ENCODE measurements at regions not wholly inside any gene's neighbourhood (a gene's known extent, or its start where the extent isn't known, plus 50 kb on each side); places are given as distances from the start of the nearest gene placed in this dataset.

DNA sequence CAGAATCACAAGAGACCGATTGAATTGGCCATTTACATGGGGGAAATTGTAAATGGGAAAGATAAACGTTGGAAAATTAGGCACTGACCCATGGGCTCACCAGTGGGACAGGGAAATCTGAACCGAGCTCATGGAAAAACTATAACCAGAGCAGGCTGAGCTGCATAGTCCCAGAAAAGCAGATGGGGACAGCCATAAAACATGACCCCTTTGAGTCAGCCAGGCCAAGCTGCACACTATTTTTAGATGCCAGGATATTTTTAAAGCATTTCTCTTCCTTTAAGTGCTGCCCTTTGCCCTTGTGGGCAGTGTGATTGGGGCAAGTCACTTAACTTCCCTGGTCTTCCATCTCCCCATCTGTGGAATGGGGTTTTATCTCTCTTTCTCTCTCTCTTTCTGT, 184.1 kb downstream of the FOXD2 start:
- no peak for DNase-seq (ENCODE audit: low read depth)
- TF ChIP-seq, protein P1, sequence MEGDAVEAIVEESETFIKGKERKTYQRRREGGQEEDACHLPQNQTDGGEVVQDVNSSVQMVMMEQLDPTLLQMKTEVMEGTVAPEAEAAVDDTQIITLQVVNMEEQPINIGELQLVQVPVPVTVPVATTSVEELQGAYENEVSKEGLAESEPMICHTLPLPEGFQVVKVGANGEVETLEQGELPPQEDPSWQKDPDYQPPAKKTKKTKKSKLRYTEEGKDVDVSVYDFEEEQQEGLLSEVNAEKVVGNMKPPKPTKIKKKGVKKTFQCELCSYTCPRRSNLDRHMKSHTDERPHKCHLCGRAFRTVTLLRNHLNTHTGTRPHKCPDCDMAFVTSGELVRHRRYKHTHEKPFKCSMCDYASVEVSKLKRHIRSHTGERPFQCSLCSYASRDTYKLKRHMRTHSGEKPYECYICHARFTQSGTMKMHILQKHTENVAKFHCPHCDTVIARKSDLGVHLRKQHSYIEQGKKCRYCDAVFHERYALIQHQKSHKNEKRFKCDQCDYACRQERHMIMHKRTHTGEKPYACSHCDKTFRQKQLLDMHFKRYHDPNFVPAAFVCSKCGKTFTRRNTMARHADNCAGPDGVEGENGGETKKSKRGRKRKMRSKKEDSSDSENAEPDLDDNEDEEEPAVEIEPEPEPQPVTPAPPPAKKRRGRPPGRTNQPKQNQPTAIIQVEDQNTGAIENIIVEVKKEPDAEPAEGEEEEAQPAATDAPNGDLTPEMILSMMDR (IDR thresholded peaks at IDR 0.05; ENCODE audit: low read depth, low read length, missing control alignments): no peak
- no peak overlapping the region for H3K4me3 ChIP-seq (ENCODE audit: low read depth, low read length)

DNA sequence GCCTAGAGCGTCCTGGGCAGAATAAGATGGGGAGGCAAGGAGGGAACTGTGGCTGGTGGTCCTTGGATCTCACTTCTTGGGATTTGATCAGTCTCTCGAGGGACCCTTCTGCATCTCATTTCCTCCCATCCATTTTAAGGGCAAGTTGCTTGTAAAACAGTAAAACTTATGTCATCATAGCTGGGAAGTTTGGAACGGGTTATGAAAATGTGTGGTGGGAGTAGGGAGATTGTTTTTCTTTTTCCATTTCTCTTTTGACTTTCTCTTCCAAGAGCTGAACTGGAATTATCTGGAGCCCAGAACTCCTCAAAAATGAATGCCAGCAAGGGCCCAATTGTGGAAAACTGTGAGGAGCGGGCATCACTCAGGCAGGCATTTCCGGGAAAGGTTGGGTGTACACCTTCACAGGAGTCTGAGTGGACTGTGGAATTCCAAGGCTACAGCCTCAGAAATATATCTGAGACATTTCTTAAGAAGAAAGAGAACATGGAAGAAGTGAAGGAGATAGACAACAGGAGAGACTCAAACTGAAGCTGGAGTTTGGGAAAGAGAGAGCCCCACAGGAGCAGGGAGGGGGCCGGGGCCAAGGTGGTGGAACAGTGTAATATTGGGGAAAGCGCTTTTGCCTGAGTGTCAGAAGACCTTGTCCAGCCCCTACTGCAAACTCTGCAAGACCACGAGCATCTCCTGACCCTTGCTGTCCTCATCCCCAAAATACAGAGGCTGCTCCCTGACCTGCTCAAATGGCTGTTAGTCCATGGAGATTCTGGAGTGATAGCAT, 185.1 kb downstream of the FOXD2 start:
- no peak for DNase-seq (ENCODE audit: low read depth)
- TF ChIP-seq, protein P1 (IDR thresholded peaks at IDR 0.05; ENCODE audit: low read depth, low read length, missing control alignments): no peak
- H3K4me3 ChIP-seq (ENCODE audit: low read depth, low read length): no peak overlapping the region

DNA sequence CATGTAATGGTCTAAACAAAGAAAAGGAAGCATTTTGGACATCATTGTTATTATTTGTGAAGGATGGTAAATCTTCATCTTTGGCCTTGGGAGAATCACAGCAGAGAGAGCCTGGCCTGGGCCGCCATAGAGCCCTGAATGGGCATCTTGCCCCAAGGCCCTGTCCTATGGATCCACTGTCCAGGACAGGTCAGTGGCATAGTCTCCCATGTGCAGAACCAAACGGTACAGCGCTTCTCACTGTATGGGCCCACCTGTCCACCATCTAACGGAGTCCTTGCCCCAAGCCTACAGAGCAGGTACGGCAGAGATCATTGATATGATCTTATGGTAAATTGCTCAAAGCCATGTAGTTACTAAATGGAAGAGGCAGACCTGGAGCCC, 185.7 kb downstream of the FOXD2 start:
- H3K4me3 ChIP-seq (ENCODE audit: low read depth, low read length): no peak overlapping the region
- TF ChIP-seq, protein P1 (IDR thresholded peaks at IDR 0.05; ENCODE audit: low read depth, low read length, missing control alignments): no peak
- no peak for DNase-seq (ENCODE audit: low read depth)

DNA sequence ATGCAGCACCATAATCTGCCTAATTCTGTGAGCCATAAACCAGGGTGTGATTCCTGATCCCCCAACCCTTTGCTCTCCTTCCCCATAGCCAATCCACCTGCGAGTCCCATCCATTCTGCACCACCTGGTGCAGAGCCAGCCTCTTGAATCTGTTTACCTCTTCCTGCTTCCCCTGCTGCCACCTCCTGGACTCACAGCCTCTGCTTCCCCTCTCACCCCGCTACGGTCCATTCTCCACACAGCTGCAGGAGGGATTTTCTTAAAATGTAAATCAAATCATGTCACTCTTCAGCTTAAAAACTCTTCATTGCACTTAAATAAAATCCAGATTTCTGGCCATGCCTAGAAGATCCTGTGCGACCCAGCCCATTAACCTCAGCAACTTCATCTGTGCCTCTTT, 186.7 kb downstream of the FOXD2 start:
- no peak for DNase-seq (ENCODE audit: low read depth)
- no peak overlapping the region for H3K4me3 ChIP-seq (ENCODE audit: low read depth, low read length)
- TF ChIP-seq, protein P1 (IDR thresholded peaks at IDR 0.05; ENCODE audit: low read depth, low read length, missing control alignments): peak; percentile 19

DNA sequence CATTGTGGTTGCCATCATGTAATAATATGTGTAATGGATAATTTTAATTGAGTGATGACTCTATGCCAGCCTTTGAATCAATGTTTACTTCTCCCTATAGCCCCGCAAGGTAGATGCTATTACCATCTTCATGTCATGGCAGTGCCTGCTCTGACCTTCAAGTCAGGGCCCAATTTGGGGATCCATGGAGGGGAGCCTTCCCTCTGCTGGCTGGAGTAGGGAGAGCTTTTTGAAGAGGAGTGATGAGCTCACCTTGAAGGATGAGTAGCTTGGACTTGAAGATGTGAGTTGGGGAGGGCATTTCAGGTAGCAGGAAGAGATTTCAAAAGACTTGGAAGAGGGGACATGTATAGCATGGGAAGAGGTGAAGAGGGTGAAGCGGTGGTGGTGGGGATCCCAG, 189.2 kb downstream of the FOXD2 start:
- DNase-seq (ENCODE audit: low read depth): no peak
- TF ChIP-seq, protein P1 (IDR thresholded peaks at IDR 0.05; ENCODE audit: low read depth, low read length, missing control alignments): no peak
- no peak overlapping the region for H3K4me3 ChIP-seq (ENCODE audit: low read depth, low read length)

DNA sequence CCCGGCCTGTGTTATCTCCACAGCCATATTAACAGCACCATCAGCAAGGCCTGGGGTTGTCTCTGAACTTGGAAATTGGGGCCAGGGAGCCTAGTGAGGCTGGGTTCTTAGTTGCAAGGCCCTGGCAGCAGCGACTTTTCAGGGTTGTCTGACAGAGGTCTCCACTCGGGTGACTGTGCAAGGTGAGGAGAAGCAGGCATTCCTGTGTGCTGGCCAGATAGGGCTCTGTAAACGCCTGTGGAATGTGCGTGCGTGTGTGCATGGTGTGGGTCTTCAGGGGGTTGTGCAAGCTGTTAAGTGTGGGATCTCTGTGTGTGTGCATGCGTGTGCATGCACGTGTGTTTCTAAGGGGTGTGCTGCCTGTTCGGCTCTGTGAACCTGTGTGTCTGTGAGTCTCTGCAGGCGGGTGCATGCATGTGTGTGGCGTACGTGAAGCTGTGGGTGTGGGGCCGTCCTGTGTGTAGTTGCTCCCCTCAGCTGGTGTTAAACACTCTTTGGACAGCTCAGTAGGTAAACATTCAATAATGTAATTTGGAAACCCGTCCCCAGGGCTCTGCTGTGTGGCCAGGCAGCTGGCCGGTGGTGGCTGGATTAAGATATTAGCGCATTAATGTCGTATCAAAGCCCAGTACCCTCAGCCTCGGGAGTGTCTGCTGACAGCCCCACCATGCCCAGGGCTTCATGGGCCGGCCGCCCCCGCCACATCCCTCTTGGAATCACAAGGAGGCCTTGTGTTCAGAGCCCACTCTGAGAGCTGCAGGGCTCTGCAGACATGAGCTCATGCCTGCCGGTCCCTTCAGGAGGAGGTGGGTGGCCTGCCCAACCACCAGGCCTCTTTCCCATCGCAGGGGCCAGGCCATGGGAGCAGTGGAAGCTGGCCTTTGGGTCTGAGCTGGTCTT, 189.9 kb downstream of the FOXD2 start:
- TF ChIP-seq, protein P1 (IDR thresholded peaks at IDR 0.05; ENCODE audit: low read depth, low read length, missing control alignments): no peak
- no peak for DNase-seq (ENCODE audit: low read depth)
- no peak overlapping the region for H3K4me3 ChIP-seq (ENCODE audit: low read depth, low read length)

All from GM12864 (cell line).